ENCODE measurements at regions not wholly inside any gene's neighbourhood (a gene's known extent, or its start where the extent isn't known, plus 50 kb on each side); places are given as distances from the start of the nearest gene placed in this dataset.

- Mint-ChIP-seq H3K4me1 (no peaks in the 10 kb centered on the region), H3K36me3 (no peaks in the 10 kb centered on the region), H3K27me3 (ENCODE audit: low read depth) (no peaks in the 10 kb centered on the region), H3K4me3 (no peak overlapping the region), H3K27ac (no peak overlapping the region), H3K9me3 (peaks cover 8% of the 10 kb centered on the region)
- ATAC-seq (no peak), DNase-seq (ENCODE audit: low spot score) (no peak)
- CTCF ChIA-PET: interaction anchor here (1.5 kb wide), 1 partner anchor 33 kb away, joined by 5 read pairs; no protein-coding TSS in a partner anchor
- TF ChIP-seq ZNF138 (CRISPR knock-in tag; conservative IDR thresholded peaks at IDR 0.05) (no peak), E2F1 (CRISPR knock-in tag; IDR thresholded peaks at IDR 0.05) (no peak), KAT7 (CRISPR knock-in tag; IDR thresholded peaks at IDR 0.05; ENCODE audit: borderline replicate concordance) (no peak), TEAD1 (CRISPR knock-in tag; IDR thresholded peaks at IDR 0.05) (no peak), STAT6 (CRISPR knock-in tag; conservative IDR thresholded peaks at IDR 0.05; ENCODE audit: low read depth) (no peak), GTF2I (CRISPR knock-in tag; conservative IDR thresholded peaks at IDR 0.05) (no peak), ARID4B (CRISPR knock-in tag; IDR thresholded peaks at IDR 0.05; ENCODE audit: borderline replicate concordance) (no peak), FOXP4 (CRISPR knock-in tag; IDR thresholded peaks at IDR 0.05) (no peak), NR1H2 (CRISPR knock-in tag; IDR thresholded peaks at IDR 0.05) (no peak), MXD4 (CRISPR knock-in tag; IDR thresholded peaks at IDR 0.05; ENCODE audit: borderline replicate concordance) (no peak), ATF6 (CRISPR knock-in tag; IDR thresholded peaks at IDR 0.05) (no peak), ZNF121 (CRISPR knock-in tag; IDR thresholded peaks at IDR 0.05) (no peak), IRF1 (CRISPR knock-in tag; IDR thresholded peaks at IDR 0.05) (no peak), AFF4 (CRISPR knock-in tag; IDR thresholded peaks at IDR 0.05; ENCODE audit: borderline replicate concordance) (no peak), HMGXB4 (CRISPR knock-in tag; IDR thresholded peaks at IDR 0.05) (no peak)
- POLR2A ChIA-PET: no interaction called here
Measured at GRCh38 chr6:169865346-169866139, 114.1 kb downstream of the ERMARD start.

Measured in WTC11 (cell line).